Fibroblast of the aortic adventitia (primary cell): ENCODE measurements at regions not wholly inside any gene's neighbourhood (a gene's known extent, or its start where the extent isn't known, plus 50 kb on each side); places are given as distances from the start of the nearest gene placed in this dataset.

Experiments
- DNase-seq: peaks from one replicate; pipeline ENCODE4 v3.0.0-alpha.2; 2010; ENCODE audit warnings: low read depth
- H3K4me3 ChIP-seq: 2 replicates; pipeline ENCODE4 v1.5.1; 2011; ENCODE audit warnings: low read depth, mild to moderate bottlenecking, control low read depth, low read length, moderate library complexity
- TF ChIP-seq, protein P1 (sequence below): IDR thresholded peaks from 2 replicates; pipeline ENCODE4 v1.5.1; 2011; ENCODE audit warnings: mild to moderate bottlenecking, low read length, control low read depth, inconsistent platforms; ENCODE audit not compliant: insufficient read depth

DNA sequence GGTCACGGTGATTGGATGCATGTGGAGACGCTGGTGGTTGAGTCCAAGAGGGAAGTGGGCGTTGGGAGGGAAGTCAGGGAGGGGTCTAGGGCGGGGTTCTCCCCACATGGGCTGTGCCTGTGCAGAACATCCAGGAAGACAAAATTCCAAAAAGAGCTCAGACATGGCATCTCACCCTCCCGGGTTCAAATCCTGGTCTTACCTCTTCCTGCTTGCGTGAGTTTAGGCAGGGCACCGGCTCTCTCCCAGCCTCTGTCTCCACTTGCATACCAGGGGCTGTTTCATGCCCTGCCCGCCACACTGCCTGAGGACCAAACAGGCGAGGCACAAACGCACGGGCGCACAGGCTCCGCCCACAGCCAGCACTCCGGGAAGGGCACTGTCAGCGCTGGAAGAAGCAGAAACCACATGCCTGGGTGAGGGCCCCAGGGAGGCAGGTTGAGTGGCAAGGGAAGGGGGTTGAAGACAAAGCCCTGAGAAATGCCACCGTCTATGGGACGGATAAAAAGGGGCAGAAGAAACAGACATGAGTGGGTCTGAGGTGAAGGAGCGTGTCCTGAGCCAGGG is 123.6 kb upstream of the SOX1 start:
- TF ChIP-seq, protein P1, sequence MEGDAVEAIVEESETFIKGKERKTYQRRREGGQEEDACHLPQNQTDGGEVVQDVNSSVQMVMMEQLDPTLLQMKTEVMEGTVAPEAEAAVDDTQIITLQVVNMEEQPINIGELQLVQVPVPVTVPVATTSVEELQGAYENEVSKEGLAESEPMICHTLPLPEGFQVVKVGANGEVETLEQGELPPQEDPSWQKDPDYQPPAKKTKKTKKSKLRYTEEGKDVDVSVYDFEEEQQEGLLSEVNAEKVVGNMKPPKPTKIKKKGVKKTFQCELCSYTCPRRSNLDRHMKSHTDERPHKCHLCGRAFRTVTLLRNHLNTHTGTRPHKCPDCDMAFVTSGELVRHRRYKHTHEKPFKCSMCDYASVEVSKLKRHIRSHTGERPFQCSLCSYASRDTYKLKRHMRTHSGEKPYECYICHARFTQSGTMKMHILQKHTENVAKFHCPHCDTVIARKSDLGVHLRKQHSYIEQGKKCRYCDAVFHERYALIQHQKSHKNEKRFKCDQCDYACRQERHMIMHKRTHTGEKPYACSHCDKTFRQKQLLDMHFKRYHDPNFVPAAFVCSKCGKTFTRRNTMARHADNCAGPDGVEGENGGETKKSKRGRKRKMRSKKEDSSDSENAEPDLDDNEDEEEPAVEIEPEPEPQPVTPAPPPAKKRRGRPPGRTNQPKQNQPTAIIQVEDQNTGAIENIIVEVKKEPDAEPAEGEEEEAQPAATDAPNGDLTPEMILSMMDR, result no peak
- DNase-seq, result no peak
- H3K4me3 ChIP-seq, result no peak overlapping the region

DNA sequence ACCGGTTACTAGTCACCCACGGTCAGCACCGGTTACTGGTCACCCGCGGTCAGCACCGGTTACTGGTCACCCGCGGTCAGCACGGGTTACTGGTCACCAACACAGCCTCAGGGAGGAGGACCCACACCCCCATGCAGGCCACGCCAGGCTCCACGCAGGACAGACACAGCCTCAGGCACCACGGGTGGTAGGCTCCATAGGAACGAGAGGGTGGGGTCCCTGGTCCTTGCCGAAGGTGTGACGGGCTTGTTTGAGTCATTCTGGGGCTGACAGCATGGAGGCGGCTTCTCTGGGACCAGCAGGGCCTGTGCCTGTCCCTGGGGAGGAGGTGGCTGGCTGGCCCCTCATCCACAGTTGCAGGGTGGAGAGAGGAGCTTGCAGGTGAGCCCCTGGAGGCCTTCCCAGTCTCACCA is 122.8 kb upstream of the SOX1 start:
- TF ChIP-seq, protein P1, result no peak
- DNase-seq, result no peak
- no peak overlapping the region for H3K4me3 ChIP-seq

DNA sequence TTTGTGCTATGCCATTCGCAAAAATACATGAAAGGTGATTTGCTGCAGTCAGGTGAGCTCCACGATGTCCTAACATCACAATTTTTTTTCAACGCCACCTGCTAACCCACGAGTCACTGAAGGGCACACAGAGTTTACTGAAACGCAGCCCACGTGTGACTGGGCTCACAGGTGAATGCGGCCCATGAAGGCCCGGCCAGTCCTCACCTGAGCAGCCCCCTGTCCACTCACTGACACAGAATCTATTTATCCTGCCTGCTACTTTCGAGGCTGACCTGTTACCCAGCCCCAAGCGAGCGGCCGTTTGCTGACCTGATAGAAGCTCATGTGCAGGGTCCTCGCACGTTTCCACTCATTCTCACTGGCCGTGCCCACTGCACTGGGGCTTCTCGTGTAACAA is 121.9 kb upstream of the SOX1 start:
- no peak for DNase-seq
- TF ChIP-seq, protein P1, result no peak
- H3K4me3 ChIP-seq, result no peak overlapping the region

DNA sequence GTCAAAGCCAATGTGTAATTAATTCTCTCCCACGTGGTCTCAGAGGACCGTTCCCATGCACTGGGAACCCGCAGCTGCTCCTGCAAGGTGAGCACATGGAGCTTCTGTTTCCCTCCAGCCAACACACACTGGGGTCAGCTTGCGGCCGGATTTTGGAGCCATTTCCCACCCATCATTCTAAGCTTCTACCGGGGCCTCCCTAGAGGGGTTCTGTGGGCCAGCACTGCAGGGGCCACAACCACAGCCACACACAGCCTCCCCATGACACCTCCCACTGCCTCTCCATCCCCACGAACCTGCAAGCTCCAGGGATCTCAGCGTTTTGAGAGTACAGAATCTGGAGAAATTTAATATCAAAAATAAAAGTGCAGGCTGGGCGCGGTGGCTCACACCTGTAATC is 120.7 kb upstream of the SOX1 start:
- DNase-seq, result no peak
- TF ChIP-seq, protein P1, result no peak

DNA sequence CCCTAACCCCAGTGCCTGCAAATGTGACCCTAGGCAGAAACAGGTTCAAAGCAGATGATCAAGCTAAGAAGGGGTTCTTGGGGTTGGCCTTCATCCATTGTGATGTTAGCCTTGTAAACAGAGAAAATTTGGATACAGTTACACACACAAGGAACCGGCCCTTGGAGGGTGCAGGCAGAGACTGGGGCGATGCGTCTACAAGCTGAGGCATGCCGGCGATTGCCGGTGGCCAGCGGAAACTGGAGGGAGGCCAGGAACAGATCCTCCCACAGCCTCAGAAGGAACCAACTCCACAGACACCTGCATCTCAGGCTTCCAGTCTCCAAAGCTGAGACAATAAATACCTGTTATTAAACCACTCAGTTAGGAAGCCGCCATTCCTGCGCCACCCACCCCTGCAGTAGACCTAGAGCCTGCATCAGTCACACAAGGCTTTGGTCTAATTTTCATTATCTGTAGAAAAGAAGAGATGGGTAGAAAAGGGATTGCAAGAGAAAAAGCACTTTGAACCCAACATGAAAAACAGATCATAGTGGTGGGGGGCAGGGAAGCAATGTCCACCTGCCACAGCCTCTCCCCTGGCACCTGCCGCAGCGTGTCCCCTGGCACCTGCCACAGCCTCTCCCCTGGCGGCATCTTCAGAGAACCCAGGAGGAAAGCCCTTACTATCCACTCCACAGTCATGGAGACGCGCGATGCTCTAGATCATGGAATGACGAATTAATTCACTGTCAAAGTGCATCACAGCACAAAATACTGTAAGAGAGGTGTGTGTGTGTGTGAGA is 119.7 kb upstream of the SOX1 start:
- TF ChIP-seq, protein P1, result no peak
- no peak for DNase-seq
- H3K4me3 ChIP-seq, result no peak overlapping the region

More for the DNA sequence above, 120.7 kb upstream of the SOX1 start:
- no peak overlapping the region for H3K4me3 ChIP-seq

DNA sequence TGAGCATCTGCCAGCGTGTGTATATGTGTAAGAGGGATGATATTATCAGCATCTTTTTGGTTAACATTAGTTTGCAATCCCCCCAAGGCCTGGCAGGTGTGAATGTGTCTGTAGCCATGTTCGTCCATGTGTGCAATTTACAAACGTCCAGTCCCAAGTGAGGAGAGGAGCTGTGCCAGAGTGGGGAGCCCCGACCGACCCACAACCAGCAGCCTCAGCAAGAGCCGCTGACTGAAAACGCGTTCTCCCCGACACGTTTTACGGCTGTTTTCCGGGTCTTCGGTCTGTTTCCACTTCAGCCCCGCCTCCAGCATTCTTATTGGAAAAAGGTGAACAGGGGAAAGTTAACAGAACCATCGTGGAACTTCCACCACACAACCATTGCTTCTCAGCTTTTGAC is 119.1 kb upstream of the SOX1 start:
- DNase-seq, result no peak
- TF ChIP-seq, protein P1, result no peak
- no peak overlapping the region for H3K4me3 ChIP-seq
